Midbrain (tissue), 1 donor: ENCODE measurements at regions not wholly inside any gene's neighbourhood (a gene's known extent, or its start where the extent isn't known, plus 50 kb on each side); places are given as distances from the start of the nearest gene placed in this dataset.
"Not testable (repeated sequence)": the region's sequence is repeated elsewhere in the genome, so short reads cannot be mapped to it uniquely, and the experiment has no call there.

Source experiments
- DNase-seq: peaks from one replicate; lab custom pipeline; 2025; lab: John Stamatoyannopoulos, UW

DNA sequence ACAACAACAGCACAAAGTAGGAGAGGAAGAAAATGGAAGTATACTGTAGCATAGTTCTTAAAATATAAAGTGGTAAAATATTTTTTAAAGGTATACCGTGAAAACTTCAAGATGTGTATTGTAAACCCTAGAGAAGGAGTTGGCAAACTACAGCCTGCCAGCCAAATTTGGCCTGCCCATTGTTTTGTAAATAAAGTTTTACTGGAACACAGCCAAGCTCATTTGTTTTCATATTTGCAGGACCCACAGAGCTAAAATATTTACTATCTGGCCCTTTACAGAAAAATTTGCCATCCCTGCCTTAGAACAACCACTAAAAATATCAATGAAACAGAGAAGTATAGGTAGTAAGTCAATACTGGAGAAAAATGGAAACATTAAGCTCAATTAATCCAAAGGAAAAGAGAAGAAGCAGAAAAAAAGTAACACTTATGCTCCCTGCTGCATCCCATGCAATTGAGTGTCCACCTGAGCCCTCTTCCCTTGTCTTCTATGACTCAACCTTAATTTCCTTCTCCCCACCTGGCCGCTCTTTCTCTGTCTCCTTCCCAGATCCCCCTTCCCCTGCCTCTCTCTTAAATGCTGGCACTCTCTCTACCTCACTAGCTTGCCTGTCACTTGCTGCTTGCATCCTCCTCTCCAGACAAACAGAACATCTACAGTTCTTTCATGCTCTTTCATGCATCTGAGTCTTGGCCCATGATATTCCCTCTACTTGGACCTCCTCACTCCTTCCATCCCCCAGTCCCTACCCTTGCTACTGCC lies 50.6 kb upstream of the FER start:
- DNase-seq = no peak

DNA sequence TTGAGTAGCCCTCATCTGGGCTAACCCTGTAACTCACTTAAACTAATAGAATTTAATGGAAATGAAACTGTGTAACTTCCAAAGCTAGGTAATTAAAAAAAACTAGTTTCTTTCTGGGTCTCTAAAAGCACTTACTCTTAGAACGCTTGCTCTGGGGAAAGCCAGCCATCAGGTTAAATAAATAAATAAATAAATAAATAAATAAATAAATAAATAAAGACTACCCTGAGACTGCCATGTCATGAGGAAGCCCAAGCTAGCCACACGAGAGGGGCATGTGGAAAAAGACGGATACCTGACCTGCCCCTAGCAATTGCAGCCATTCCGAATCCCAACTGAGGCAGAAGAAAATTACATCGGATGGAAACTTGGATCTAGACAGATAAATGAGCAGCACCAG lies 51.3 kb upstream of the FER start:
- no peak for DNase-seq

DNA sequence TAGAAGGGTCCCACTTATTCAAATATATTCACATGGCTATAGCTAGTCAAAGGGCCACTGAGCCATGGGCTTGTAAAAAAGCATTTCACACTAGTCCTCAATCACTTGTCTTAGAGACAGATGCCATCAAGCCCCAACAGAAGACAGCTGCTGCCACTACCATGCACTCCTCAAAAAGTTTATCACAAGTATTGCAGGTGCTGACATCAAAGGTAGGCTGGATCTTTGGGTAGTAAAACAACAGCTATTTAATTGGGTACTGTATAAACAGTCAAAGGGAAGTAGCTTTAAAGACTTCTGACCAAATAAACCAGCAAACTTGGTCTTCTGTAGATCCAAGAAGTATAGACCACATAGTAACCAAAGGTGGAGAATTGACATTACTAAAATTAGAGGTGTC lies 59.2 kb upstream of the FER start:
- DNase-seq = no peak

DNA sequence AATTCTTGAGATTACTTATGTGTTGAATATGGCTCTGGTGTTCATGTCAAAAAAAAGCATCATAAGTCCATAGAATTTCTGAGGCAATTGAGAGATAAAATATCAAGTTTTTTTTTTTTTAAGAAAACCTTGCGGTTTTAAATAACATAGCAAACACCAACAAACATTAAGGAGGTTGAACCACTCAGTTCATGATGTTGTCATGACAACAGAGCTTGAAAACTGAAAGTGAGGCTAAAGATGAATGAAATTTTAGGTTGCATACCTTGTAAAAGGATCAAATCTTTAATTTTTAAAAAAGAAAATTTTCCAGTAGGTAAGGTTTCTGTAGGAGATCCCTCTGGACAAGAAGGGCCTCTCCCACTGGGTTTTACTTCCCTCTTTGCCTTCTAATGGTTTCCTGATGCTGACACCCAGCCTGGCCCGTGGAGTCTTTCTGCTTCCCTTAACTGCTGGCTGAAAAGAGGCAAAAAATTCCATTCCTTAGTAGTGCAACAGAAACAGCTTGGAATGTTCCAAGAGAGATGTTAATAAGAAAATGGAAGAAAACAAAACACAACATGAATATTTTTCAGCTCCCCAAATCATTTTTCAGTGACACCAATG lies 60.0 kb upstream of the FER start:
- no peak for DNase-seq

DNA sequence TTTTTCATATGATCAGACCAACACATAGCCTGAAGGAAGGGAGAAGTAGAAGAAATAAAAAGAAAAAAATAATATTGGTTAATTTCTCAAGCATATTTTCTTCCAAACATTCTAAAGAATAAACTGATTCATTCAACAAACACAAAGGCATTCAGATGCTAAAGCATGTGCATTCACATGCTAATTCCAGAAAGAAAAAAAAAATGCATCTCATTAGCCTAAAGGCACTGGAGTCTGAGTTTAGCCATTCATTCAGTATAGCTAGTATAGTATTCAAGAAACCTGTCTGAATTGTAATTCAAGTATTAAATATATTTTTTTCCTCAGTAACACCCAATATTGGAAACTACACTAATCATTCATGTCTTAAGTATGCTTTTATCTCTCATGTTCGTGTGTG lies 61.0 kb upstream of the FER start:
- no peak for DNase-seq

DNA sequence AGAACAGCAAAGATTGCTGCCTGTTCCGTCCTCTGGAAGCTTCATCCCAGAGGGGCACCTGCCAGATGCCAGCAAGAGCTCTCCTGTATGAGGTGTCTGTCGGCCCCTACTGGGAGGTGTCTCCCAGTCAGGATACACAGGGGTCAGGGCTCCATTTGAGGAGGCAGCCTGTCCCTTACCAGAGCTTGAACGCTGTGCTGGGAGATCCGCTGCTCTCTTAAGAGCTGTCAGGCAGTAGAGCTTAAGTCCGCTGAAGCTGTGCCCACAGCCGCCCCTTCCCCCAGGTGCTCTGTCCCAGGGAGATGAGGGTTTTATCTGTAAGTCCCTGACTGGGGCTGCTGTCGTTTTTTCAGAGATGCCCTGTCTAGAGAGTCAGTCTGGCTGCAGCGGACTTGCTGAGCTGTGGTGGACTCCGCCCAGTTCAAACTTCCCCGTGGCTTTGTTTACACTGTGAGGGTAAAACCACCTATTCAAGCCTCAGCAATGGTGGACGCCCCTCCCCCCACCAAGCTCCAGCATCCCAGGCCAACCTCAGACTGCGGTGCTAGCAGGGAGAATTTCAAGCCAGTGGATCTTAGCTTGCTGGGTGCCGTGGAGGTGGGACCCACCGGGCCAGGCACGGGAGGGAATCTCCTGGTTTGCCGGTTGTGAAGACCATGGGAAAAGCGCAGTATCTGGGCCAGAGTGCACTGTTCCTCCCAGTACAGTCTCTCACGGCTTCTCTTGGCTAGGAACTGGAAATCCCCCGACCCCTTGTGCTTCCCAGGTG lies 62.1 kb upstream of the FER start:
- DNase-seq = not testable (repeated sequence)

DNA sequence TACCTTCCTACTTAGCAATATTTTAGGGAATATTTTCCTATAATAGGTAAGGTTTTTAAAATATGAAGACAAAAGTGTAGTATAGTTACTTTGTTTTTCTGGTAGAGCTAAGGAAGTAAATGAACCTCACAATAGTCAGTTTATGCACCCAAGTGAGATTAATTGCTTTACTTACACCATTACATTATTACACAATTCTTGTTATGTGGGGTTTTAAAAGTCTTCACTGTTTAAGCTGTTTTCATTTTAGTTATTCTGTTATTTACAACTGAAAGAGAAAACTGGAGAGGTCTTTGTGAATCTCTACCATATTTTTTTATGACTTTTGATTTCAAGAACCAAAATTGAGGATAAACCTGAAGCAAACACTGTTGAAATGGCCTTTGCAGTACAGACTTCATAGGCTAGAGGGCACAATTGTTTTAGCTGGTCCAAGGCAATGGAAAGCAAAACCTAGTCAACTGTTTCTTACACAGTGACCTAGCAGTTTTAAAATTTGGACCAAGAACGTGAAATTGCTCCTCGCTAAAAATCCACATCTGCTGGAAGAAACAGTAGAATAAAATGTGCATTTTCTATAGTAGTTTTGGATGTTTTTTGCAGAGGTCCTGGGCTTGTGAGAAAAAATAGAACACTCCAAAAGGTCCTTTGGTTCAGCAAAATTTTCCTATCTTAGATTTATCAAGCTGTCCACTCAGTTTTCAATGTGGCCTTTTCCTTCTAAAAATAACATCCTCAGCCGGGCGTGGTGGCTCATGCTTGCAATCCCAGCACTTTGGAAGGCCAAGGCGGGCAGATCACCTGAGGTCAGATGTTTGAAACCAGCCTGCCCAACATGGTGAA lies 66.4 kb upstream of the FER start:
- peak; percentile 72 for DNase-seq

DNA sequence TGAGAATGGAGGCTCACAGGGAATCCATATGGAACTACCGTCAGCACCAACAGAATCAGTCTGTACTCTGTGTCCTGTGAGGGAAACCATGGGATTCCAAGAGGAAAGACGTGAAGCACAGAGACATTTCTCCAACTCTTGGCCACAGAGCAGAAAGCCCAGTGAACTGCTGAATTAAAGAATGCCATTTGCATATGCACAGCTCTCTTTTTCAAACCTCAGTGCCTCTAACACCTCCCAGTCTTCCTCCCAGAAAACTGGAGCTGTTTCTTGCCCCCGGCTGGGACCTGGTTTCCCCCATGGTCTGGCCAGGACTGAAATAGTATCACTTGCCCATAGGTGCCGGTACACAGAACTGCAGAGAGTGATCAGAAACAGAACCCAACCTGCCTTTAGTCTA lies 69.6 kb upstream of the FER start:
- DNase-seq = no peak

DNA sequence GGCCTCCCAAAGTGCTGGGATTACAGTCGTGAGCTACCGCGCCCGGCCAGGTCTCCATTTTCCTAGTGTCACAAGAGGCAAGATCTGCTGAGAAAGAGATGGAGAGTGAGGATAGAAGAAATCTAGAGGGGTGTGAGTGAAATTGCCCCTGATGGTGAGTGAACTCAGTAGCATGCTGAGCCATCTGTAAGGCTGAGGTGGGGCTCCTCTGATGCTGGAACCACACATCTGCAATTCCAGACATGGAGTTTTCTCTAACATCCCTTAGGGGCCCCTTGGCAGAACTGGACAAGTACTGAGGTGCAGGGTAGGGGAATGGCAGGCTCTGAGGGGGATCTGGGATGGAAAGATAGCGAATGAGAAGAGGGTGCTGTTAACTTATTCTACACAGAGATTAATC lies 72.0 kb upstream of the FER start:
- no peak for DNase-seq

DNA sequence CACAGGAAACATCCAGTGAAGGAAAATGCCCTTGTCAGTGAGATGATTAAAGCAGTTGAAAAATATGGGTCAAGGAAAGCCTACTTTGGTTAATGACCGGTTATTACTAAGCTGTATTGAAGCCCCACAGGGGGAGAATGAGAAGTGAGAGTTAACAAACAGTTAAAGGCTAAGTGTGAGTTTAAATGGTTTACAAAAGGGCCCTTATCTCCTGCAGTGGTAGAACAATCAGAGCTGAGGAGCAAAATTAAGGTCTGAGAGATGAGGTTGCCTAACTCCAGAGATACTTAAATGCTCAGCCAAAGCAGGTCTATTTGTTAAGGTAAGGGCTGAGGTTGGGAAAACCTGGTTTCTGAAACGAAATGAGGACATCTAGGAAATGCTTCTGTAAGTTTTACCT lies 75.1 kb upstream of the FER start:
- no peak for DNase-seq

DNA sequence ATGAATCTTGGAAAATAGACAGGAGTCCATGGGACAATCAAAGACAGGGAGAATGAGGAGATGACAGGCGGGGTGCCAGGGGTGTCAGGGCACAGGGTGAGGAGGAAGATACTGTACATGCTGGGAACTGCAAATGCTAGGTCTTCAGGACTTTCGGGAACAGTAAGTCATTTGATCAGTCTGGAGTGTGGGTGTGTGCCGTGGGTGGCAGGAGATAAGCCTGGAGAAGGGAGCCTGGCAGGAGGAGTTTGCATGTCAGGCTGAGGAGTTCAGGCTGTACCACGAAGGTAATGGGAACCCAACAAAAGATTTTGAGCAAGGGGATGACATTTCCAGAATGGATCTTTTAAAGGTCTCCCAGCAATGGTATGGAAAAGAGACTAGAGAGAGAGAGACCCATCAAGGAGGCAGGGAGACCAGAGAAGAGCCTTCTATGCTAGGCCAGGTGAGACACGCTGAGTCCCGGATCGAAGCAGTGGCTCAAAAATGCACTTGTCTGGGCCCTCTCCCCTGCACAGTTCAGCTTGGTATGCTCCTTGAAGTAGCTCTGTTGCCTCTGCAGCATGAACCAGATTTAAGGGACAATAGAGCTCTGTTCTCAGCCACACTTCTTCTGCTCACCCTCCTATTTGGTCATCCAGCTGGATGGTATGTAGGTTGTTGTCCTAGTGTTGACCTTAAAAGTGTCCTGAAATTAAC lies 77.0 kb upstream of the FER start:
- no peak for DNase-seq

DNA sequence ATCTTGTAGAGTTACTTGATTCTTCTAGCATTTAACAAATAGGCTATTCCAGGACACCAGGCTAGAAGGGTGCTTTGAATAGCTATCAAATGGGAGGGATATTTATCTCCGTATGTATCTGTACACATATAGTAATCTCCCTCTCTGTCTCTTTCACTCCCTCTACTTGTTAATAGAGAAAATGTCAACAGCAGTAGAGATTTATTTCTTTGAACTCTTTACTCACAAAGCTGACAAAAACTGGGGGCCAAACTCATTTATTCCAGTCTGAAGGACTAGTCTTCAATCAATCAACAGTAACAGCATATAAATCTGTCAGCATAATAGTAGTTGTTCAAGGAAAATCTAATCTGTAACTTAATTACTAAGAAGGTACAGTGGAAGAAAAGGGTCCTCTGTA lies 78.2 kb upstream of the FER start:
- no peak for DNase-seq

DNA sequence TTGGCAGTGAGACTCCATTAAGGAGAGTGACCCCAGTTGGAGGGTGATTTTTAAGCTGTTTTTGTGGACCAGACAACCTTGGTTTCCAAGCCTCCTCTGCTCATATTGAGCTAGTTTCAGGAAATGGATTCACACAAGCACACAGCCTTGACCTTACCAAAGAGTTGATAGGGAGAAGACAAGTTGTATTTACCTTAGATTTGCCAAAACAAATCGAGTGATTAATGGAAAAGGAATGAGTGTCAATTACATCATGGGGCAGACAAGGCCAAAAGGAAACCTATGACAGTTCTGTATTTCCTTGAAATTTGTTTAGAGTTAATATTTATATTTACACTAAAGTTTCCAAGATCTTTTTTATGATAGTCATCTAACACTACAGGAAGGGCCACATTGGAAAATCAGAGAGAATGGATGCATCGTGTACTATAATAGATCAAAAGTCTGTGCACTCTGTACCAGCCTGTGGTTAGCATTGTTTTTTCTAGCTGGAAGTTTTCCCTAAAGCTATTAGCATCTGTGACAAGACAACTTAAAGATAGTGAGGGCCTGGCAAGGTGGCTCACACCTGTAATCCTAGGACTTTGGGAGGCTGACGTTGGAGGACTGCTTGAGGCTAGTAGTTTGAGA lies 86.0 kb upstream of the FER start:
- no peak for DNase-seq

DNA sequence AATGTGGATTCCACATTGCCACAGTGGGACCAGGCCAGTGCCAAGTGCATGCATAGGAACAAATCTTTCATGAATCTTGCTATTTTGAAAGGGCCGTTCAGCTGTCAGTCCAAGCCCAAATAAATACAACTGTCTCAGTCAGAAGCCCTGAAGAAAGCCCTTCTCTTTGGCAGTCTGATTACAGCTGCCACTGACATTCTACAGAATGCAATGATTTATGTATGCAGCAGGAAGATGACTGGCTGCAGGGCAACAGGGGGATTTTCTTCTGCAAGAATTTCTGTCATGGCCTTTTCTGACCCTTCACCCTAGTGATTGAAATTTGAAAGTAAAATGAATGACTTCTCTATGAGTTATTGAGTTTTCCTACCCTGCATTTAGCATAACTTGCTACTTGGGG lies 86.7 kb upstream of the FER start:
- no peak for DNase-seq

DNA sequence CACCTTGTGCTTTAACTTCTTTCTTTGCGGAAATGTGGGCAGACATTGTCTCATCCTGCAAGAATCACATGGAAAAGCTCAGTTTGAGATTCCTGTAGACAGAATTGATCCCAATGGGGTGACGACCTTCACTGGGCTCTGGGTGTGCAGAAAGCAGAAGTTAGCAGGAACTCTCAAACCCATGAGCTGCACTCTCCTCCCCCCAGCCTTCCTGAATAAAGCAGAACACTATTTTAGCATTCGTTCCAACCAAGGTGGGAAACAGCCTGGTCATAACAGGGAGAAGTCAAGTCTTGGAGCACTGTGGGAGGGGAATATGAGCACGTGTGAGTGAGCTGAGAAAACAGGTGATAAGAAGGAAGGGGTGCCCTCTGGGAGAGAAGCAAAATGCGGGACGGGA lies 87.4 kb upstream of the FER start:
- DNase-seq = no peak

DNA sequence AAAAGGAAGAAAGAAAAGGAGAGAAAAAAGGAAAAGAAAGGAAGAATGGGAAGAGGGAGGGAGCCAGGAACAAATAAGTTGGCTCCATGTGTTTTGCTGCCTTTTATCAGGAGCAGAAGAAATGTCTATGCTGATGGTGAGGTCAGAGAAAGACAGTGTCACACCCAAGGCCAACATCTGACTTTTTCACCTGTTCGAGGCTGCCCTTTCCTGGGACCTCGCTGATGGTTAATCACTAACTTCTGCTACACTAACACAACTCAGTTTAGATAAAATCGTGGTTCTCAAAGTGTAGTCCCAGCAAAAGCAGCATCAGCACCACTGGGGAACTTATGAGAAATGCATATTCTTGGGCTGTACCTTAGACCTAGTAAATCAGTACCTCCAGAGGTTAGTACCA lies 88.2 kb upstream of the FER start:
- DNase-seq = no peak

DNA sequence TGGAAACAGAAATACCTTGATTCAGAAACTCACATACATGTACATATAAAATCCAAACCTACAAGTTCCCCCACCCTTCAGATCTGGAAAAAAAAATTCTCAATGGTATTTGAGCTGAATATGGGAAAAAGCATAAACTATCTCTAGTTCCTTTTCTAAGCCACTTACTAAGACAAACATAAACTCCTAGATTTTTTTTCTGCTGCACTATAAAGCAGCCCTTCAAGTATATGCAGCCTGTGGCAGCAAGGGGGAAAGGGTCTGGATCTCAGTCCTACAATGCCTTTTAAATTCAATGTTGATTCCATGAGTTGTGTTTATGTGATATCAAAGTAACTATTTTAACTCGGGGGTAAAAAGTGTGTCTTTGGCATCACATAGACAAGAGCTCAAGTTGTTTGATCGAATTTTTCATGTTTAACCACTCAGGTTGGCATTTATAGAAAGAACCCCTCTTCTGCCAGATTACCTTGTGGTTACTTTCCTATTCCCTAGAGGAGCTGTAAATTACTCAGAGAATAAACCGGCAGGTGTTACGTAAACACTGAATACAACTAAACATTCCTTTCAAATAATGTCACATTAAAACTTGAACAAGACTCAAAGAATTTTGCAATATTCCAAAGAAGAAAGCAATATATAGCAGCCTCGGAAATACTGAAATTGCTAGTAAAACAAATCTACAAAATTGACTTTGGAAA lies 91.8 kb upstream of the FER start:
- no peak for DNase-seq

DNA sequence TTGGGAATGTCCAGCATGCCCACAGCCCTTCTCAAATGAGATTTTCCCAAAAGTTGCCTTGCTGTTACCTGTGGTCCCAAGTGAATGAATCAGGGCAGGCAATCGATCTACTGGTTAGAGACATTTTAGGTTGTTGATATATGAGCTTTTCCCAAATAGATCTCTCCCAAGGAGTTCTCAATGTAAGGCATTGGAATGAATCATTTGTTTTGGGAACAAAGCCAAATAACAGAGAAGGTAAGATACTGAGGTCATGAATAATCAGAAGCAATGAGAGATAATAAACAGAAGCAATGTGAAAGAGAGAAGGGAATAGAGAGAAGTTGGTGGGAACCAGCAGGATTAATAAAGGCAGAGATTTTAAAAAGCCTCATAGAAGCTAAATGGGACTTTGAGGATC lies 93.6 kb upstream of the FER start:
- no peak for DNase-seq

DNA sequence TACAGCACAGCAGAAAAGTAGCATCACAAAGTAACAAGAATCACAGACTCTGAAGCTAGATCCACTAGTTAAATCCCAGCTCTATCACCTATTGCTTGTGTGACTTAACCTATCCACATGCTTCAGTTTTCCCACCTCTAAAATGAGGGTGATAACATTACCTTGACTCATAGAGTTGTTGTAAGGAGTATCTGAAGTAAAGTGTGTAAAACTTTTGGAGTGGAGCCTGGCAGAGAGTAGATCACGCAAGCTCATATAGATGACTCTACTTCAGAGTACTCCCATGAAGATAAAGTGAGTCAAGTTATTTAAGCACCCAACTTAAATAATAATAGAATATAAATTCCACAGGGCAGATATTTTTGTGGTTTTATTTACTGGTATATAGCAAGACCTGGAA lies 94.5 kb upstream of the FER start:
- DNase-seq = no peak

DNA sequence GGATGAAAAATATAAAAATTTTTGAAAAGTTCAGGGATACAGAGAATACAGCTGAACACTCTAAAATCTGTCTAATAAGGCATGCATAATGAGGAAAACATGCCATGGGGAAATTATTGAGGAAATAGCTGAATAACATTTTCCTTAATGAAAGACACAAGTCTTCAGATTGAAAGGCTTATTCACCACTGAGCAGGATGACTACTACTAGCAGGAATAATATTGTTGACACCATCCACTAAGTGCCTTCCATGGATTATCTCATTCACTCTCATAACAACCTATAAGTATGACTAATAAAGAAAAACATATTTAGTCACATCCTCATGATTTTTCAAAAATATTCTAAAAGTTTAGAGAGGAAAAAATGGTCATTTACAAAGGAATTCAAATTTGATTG lies 96.7 kb upstream of the FER start:
- no peak for DNase-seq

DNA sequence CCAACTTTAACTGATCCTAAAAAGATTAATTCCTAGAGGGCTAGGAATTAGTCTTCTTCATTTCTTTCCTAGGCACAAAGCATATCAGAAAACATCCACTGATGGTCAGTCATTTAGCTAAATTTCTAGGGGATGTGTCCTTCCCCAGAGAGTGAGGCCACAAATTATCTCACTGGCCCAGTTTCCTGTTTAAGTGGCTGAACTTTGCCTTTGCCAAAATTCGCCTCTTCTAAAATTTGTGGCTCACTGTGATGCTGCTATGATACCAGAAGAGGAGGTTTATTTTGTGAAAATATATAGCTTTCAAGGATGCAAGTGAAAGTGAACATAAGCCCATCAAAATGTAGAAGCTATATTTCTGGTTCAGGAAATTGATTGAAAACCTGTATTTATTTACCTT lies 98.1 kb upstream of the FER start:
- no peak for DNase-seq
